H1 (cell line): ENCODE measurements at regions not wholly inside any gene's neighbourhood (a gene's known extent, or its start where the extent isn't known, plus 50 kb on each side); places are given as distances from the start of the nearest gene placed in this dataset.

Experiments
- CTCF ChIA-PET: fragments of 300-600 bp; sonication (Branson Sonifier 250); formaldehyde crosslinking; loops from one replicate; lab custom pipeline; 2021; ENCODE audit not compliant: partially characterized antibody; lab: Charles Lee
- POLR2A ChIA-PET: fragments of 300-600 bp; sonication (Branson Sonifier 250); formaldehyde crosslinking; loops from one replicate; lab custom pipeline; 2021; ENCODE audit warnings: inconsistent platforms; ENCODE audit not compliant: partially characterized antibody; lab: Charles Lee
- DNase-seq, 2 experiments: peaks; one replicate each; pipeline versions ENCODE4 v3.0.0 to v3.0.0-alpha.2; 2010 to 2022; ENCODE audit warnings: low spot score in 2 of 2, low read depth in 1 of 2, mixed read lengths in 1 of 2
- FAIRE-seq: peaks from 2 replicates; lab custom pipeline; 2011; peaks lifted over from hg19 to GRCh38; lab: Jason Lieb, UNC
- H2AFZ ChIP-seq: 2 replicates; pipeline ENCODE4 v1.8.1; 2012; ENCODE audit warnings: low read length, inconsistent platforms
- H2AK5ac ChIP-seq: 2 replicates; pipeline ENCODE4 v1.6.1; 2013; ENCODE audit warnings: low read depth, low read length
- H2BK120ac ChIP-seq: replicated peaks from 2 replicates; pipeline ENCODE3; 2013; ENCODE audit warnings: low read depth, low read length, inconsistent platforms
- H2BK12ac ChIP-seq: 2 replicates; pipeline ENCODE4 v1.6.1; 2013; ENCODE audit warnings: low read depth, low read length
- H2BK15ac ChIP-seq: 2 replicates; pipeline ENCODE4 v1.6.1; 2013; ENCODE audit warnings: low read length
- H2BK20ac ChIP-seq: 2 replicates; pipeline ENCODE4 v1.6.1; 2013; ENCODE audit warnings: low read length
- H2BK5ac ChIP-seq: 2 replicates; pipeline ENCODE4 v1.6.1; 2013; ENCODE audit warnings: low read depth, low read length
- H3K14ac ChIP-seq: 2 replicates; pipeline ENCODE4 v1.6.1; 2013; ENCODE audit warnings: inconsistent platforms; ENCODE audit not compliant: insufficient read length
- H3K18ac ChIP-seq: 2 replicates; pipeline ENCODE4 v1.6.1; 2013; ENCODE audit warnings: low read length; ENCODE audit errors: extremely low read depth
- H3K23ac ChIP-seq: 2 replicates; pipeline ENCODE4 v1.6.1; 2013; ENCODE audit warnings: inconsistent platforms; ENCODE audit not compliant: insufficient read length
- H3K23me2 ChIP-seq: 2 replicates; pipeline ENCODE4 v1.6.1; 2013; ENCODE audit warnings: low read depth, low read length
- H3K27ac ChIP-seq: 2 replicates; pipeline ENCODE4 v1.6.1; 2011; ENCODE audit warnings: low read depth, low read length, inconsistent platforms
- H3K27me3 ChIP-seq, 4 experiments: replicated peaks in 1 of 4; 1 replicate in 1 of 4; 2 replicates in 3 of 4; pipeline versions ENCODE4 v1.6.1 to v1.8.1; 2011 to 2013; ENCODE audit warnings: low read length in 3 of 4, mild to moderate bottlenecking in 3 of 4, inconsistent platforms in 2 of 4, mixed read lengths in 2 of 4, moderate library complexity in 1 of 4; ENCODE audit not compliant: control insufficient read depth in 3 of 4, insufficient read depth in 3 of 4; ENCODE audit errors: extremely low read depth in 1 of 4
- H3K36me3 ChIP-seq, 4 experiments: 2 replicates each; pipeline versions ENCODE4 v1.6.1 to v1.8.1; 2011 to 2013; ENCODE audit warnings: mild to moderate bottlenecking in 4 of 4, low read length in 3 of 4, moderate library complexity in 2 of 4, control low read depth in 1 of 4, inconsistent platforms in 1 of 4; ENCODE audit not compliant: insufficient read depth in 4 of 4, control insufficient read depth in 2 of 4
- H3K4ac ChIP-seq: replicated peaks from 2 replicates; pipeline ENCODE3; 2013; ENCODE audit warnings: low read length, low read depth, mixed read lengths, inconsistent platforms; ENCODE audit not compliant: insufficient read length
- H3K4me1 ChIP-seq, 4 experiments: replicated peaks in 1 of 4; 1 replicate in 1 of 4; 2 replicates in 3 of 4; pipeline versions ENCODE4 v1.6.1 to v1.8.1; 2011 to 2013; ENCODE audit warnings: low read length in 3 of 4, inconsistent platforms in 2 of 4, mixed read lengths in 1 of 4; ENCODE audit not compliant: insufficient read depth in 4 of 4, control insufficient read depth in 3 of 4
- H3K4me2 ChIP-seq, 2 experiments: 2 replicates each; pipeline versions ENCODE4 v1.6.1 to v1.8.1; 2011 to 2013; ENCODE audit warnings: low read depth in 2 of 2, low read length in 2 of 2, control low read depth in 1 of 2, inconsistent platforms in 1 of 2, mild to moderate bottlenecking in 1 of 2; ENCODE audit not compliant: insufficient read depth in 1 of 2
- H3K4me3 ChIP-seq, 4 experiments: fragments of 200-600, 300-600 bp in 1 of 4; sonication (generic), shearing (Covaris generic), sonication (Bioruptor Twin) in 1 of 4; 2 replicates each; pipeline versions ENCODE4 v1.5.1 to v1.8.1; 2011 to 2016; ENCODE audit warnings: low read length in 4 of 4, low read depth in 3 of 4, control low read depth in 2 of 4, inconsistent platforms in 2 of 4, mild to moderate bottlenecking in 2 of 4, mixed read lengths in 1 of 4, moderate library complexity in 1 of 4; ENCODE audit not compliant: insufficient read depth in 2 of 4; ENCODE audit errors: extremely low read depth in 1 of 4
- H3K56ac ChIP-seq: replicated peaks from 2 replicates; pipeline ENCODE3; 2013; ENCODE audit warnings: low read depth, mild to moderate bottlenecking, mixed read lengths, low read length, inconsistent platforms; ENCODE audit not compliant: insufficient read length
- H3K79me1 ChIP-seq: 2 replicates; pipeline ENCODE4 v1.6.1; 2013; ENCODE audit warnings: low read depth, low read length, control low read depth
- H3K79me2 ChIP-seq, 2 experiments: 2 replicates each; pipeline versions ENCODE4 v1.6.1 to v1.8.1; 2012 to 2013; ENCODE audit warnings: low read length in 2 of 2, mild to moderate bottlenecking in 2 of 2, inconsistent platforms in 1 of 2; ENCODE audit not compliant: insufficient read depth in 2 of 2, control insufficient read depth in 1 of 2
- H3K9ac ChIP-seq, 4 experiments: replicated peaks in 1 of 4; 1 replicate in 1 of 4; 2 replicates in 3 of 4; pipeline versions ENCODE4 v1.6.1 to v1.8.1; 2011 to 2013; ENCODE audit warnings: low read depth in 3 of 4, low read length in 3 of 4, control low read depth in 2 of 4, mild to moderate bottlenecking in 2 of 4, moderate library complexity in 2 of 4, inconsistent platforms in 1 of 4; ENCODE audit errors: extremely low read depth in 1 of 4
- H3K9me3 ChIP-seq, 2 experiments: 2 replicates each; pipeline versions ENCODE4 v1.6.1 to v1.8.1; 2012 to 2013; ENCODE audit warnings: mild to moderate bottlenecking in 2 of 2, moderate library complexity in 2 of 2, control low read depth in 1 of 2, inconsistent platforms in 1 of 2, low read depth in 1 of 2, low read length in 1 of 2, mixed read lengths in 1 of 2; ENCODE audit not compliant: insufficient read depth in 2 of 2
- H4K20me1 ChIP-seq, 2 experiments: replicated peaks in 1 of 2; 2 replicates each; pipeline versions ENCODE3 to v1.8.1; 2011 to 2013; ENCODE audit warnings: inconsistent platforms in 2 of 2, low read length in 2 of 2, mild to moderate bottlenecking in 1 of 2; ENCODE audit not compliant: insufficient read depth in 2 of 2, control insufficient read depth in 1 of 2
- H4K5ac ChIP-seq: 2 replicates; pipeline ENCODE4 v1.6.1; 2013; ENCODE audit warnings: low read length, low read depth, mixed read lengths, inconsistent platforms; ENCODE audit not compliant: insufficient read length
- H4K8ac ChIP-seq: 2 replicates; pipeline ENCODE4 v1.8.0; 2013; ENCODE audit warnings: mild to moderate bottlenecking, moderate library complexity, low read length, inconsistent platforms; ENCODE audit not compliant: insufficient read depth; ENCODE audit errors: extremely low read depth
- H4K91ac ChIP-seq: replicated peaks from 2 replicates; pipeline ENCODE3; 2013; ENCODE audit warnings: low read length, mixed read lengths, inconsistent platforms; ENCODE audit not compliant: insufficient read length
- ASH2L ChIP-seq: fragments of 200-600, 300-600 bp; sonication (generic); IDR thresholded peaks from one replicate; pipeline ENCODE4 v1.7.1; 2017; ENCODE audit warnings: low read length
- MAFK ChIP-seq: IDR thresholded peaks from 2 replicates; pipeline ENCODE4 v1.6.1; 2012; ENCODE audit warnings: low read depth, mild to moderate bottlenecking, improper control_type of control experiment, low read length
- RBBP5 ChIP-seq: IDR thresholded peaks from 2 replicates; pipeline ENCODE4 v1.7.1; 2012; ENCODE audit warnings: low read depth, mild to moderate bottlenecking, inconsistent platforms, low read length, moderate library complexity, borderline replicate concordance
- WGBS, 2 experiments: shearing (Covaris generic) in 1 of 2; methylation state at CpG; one replicate each; pipeline versions ENCODE4 v1.1.6 to v1.1.7; 2013 to 2015; ENCODE audit warnings: low lambda C conversion rate in 2 of 2, mixed read lengths in 2 of 2, inconsistent platforms in 1 of 2, low coverage in 1 of 2, missing lambda C conversion rate in 1 of 2; ENCODE audit not compliant: insufficient replicate concordance in 2 of 2, insufficient coverage in 1 of 2, insufficient read length in 1 of 2; ENCODE audit errors: extremely low coverage in 1 of 2, missing lambda C conversion rate in 1 of 2; 5-methylcytosine and 5-hydroxymethylcytosine counted together

DNA sequence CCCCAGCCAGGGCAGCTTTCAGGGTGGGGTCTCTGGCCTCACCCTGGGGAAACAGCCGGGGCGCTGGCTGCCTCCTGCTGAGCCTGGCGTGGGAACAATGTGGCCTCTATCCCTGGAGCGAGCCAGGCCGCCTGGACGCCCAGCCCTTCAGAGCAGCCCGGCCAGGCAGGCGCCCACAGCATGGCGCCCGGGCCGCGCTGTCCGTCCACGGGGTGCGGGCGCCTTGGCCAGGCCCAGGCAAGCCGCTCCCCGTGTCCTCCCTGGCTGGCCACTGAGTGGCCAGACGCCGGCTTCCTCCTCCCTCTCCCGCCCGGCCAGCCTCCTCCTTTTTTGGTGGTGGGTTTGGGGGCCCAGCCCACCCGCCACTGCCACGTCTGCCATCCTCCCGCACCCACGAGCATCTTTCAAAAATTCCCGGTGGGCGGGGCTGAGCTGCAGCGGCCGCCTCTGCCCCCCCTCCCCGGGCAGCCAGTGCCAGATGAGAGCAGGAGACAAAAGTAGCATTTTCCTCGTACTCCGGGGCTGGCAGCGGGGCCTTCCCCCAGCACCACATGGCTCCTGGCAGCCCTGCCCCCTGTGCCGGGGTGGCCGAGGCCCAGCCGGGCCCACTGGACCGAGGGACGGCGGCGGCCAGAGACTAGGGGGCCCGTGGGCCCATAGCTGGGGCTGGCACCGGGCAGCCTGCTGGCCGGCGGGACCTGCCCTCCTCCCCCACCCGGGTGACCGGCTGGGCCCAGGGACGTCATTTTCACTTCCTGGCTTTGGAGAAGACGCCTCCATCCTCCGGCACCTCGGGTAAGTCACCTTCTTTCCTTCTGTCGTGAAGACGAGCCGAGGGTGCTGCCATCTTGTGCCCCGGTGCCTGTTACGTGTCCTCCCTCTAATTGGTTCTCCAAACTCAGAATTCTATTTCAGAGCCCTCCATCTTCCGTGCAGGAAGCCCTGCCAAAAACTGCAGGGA, 70.2 kb upstream of the PPARA start:
- no peak overlapping the region for H3K4me2 ChIP-seq
- H3K36me3 ChIP-seq: no peaks in the 10 kb centered on the region
- H4K91ac ChIP-seq: no peak overlapping the region
- H3K4ac ChIP-seq: no peak overlapping the region
- DNase-seq: no peak
- no peak for FAIRE-seq
- H2BK120ac ChIP-seq: no peak overlapping the region
- POLR2A ChIA-PET: no interaction called here
- no peak overlapping the region; the same call in 1 of the 2 replicates for H2BK5ac ChIP-seq
- CTCF ChIA-PET: interaction anchor here (1.2 kb wide), 2 partner anchors 11 to 74 kb away, joined by 3 read pairs; no protein-coding TSS in a partner anchor
- no peak overlapping the region for H3K18ac ChIP-seq
- TF ChIP-seq ASH2L: no peak
- no peak for TF ChIP-seq MAFK
- no peak for TF ChIP-seq RBBP5
- TF ChIP-seq, all 59 proteins: peak for 0
- Histone ChIP-seq H2BK15ac (no peak overlapping the region), H3K9me3 (no peaks in the 10 kb centered on the region), H3K4me1 (peaks cover 0 to 43% (median 28%) of the 10 kb centered on the region in 4 experiments; a peak in 6 of 7 replicates), H3K4me3 (no peak overlapping the region), H4K5ac (no peak overlapping the region), H3K56ac (no peak overlapping the region), H3K14ac (no peak overlapping the region), H3K79me2 (peaks cover 0 to 74% of the 10 kb centered on the region in 2 experiments; a peak in 2 of 4 replicates), H2BK12ac (no peak overlapping the region), H3K27ac (no peak overlapping the region), H3K23me2 (no peaks in the 10 kb centered on the region), H3K23ac (no peak overlapping the region), H4K8ac (peak overlapping the region; percentile 7; the same call in 1 of the 2 replicates), H2AK5ac (no peak overlapping the region), H2BK20ac (0 out of 2 replicates have a peak overlapping the region, but pooled peaks have one; percentile 32), H3K9ac (no peak overlapping the region), H4K20me1 (peaks cover 0 to 5% of the 10 kb centered on the region in 2 experiments), H3K79me1 (peaks cover 12% of the 10 kb centered on the region), H3K27me3 (no peaks in the 10 kb centered on the region), H2AFZ (no peak overlapping the region)
- 89% methylated on average over 43 of the region's 57 CpGs; no CpG with 5 or more reads in 1 of the 2 experiments for WGBS, 2 experiments
